ENCODE measurements at regions not wholly inside any gene's neighbourhood (a gene's known extent, or its start where the extent isn't known, plus 50 kb on each side); places are given as distances from the start of the nearest gene placed in this dataset.
A peak's percentile ranks its signal among the peaks of the same experiment; 100 is the strongest.

- Mint-ChIP-seq H3K4me1 (ENCODE audit: low read depth) (peaks cover 3% of the 10 kb centered on the region), H3K36me3 (ENCODE audit: insufficient read depth) (no peaks in the 10 kb centered on the region), H3K27me3 (peaks cover 19% of the 10 kb centered on the region), H3K27ac (no peak overlapping the region), H3K9me3 (ENCODE audit: low read depth) (peaks cover 6% of the 10 kb centered on the region), H3K4me3 (ENCODE audit: low read depth) (no peak overlapping the region)
- peak; percentile 7 for DNase-seq (ENCODE audit: low spot score, unreplicated experiment)
- TF ChIP-seq CTCF (IDR thresholded peaks at IDR 0.05; ENCODE audit: unreplicated experiment): no peak
Measured at GRCh38 chr9:134575103-134575900, 66.3 kb upstream of the COL5A1 start.

DNA sequence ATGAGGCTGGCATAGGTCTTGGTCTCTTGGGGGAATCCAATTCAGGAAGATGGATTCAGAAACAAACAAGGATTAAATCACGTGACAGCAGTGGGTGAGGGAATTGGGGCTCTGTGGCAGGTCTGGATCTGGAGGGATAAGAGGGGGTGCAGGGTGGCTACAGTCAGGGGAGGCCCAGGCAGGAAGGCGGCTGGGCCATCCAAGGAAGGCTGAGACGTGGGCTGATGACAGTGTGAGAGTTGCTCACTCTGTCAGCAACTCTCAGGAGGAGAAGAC lies 65.8 kb upstream of the COL5A1 start:
- peak; percentile 3 for DNase-seq (ENCODE audit: low spot score, unreplicated experiment)
- Mint-ChIP-seq H3K4me3 (ENCODE audit: low read depth) (no peak overlapping the region), H3K36me3 (ENCODE audit: insufficient read depth) (no peaks in the 10 kb centered on the region), H3K27me3 (peaks cover 19% of the 10 kb centered on the region), H3K4me1 (ENCODE audit: low read depth) (peaks cover 3% of the 10 kb centered on the region), H3K9me3 (ENCODE audit: low read depth) (peaks cover 8% of the 10 kb centered on the region), H3K27ac (no peak overlapping the region)
- no peak for TF ChIP-seq CTCF (IDR thresholded peaks at IDR 0.05; ENCODE audit: unreplicated experiment)

DNA sequence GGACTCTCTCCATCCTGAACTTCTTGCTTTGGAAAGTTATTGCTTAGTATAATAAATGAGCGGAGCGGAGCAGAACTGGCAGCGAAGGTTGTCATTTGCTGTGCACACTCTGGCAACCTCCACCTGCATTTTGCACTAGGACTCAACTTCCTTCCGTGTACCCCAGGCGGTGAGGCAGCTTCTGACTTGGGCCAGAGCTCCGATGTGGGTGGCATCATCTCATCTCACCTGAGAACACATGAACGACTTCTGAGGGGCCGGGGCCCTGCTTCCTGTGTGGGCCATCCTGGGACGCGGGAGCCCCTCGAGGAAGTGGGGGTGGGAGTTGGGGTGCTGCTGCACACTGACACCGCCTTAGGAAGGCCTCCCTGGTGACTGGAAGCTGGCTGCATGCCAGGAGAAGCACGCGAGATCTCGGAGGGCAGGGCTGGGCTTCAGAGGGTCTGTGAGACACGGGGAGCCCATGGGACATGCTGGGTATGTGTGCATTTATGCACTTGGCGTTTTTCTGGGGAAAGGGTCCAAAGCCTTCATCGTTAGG lies 56.5 kb upstream of the COL5A1 start:
- DNase-seq (ENCODE audit: low spot score, unreplicated experiment): peak; percentile 4
- no peaks in the 10 kb centered on the region for H3K4me1 Mint-ChIP-seq (ENCODE audit: low read depth)
- H3K27ac Mint-ChIP-seq: no peak overlapping the region
- peaks cover 3% of the 10 kb centered on the region for H3K27me3 Mint-ChIP-seq
- peaks cover 9% of the 10 kb centered on the region for H3K9me3 Mint-ChIP-seq (ENCODE audit: low read depth)
- H3K36me3 Mint-ChIP-seq (ENCODE audit: insufficient read depth): no peaks in the 10 kb centered on the region
- TF ChIP-seq CTCF (IDR thresholded peaks at IDR 0.05; ENCODE audit: unreplicated experiment): no peak
- no peak overlapping the region for H3K4me3 Mint-ChIP-seq (ENCODE audit: low read depth)

DNA sequence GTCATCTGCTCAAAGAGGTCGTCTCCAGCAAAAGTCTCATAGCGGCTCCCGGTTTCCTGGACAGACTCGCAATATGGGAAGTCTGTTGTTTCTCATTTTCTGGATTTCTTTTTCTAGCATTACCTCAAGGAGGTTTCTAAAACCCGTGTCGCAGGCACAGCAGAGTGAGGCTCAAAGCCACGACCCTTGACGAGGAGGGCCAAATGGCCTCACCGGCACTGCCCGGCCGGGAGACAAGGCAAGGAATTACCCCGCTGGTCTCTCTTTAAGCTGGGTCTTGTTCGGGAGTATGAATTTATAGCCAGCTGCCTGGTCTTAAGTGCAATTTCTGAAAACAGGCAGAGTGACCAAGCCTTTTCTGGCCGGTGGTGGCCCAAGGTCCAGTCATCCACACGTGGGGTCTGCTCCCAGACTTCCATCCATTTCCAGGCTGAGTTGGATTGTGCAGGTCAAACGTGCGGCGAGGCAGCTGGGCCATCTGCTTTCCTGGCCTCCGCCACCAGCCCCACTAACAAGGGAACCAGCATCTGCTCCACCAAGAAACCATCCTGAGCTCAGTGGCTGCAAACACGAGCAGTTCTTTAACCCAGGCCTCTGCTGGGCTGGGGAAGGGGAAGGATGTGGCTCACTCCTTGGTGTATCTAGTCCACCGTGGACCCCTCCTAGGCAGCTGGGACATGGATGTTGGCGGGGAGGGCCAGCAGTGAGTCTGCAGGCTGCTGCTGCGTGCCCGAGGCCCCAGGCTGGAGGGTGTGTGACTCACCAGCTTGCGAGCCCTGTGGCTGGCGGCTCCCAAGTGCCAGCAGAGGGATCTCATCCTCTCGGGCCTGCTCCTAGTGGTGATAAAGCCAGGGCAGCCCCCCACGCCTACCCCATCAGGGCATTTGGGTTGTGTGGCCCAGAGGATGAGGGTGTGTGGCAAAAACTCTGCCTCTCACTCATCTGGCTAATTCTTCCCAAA lies 55.6 kb upstream of the COL5A1 start:
- DNase-seq (ENCODE audit: low spot score, unreplicated experiment): peak; percentile 6
- H3K27me3 Mint-ChIP-seq: peaks cover 11% of the 10 kb centered on the region
- no peak overlapping the region for H3K4me3 Mint-ChIP-seq (ENCODE audit: low read depth)
- peaks cover under 1% of the 10 kb centered on the region for H3K4me1 Mint-ChIP-seq (ENCODE audit: low read depth)
- TF ChIP-seq CTCF (IDR thresholded peaks at IDR 0.05; ENCODE audit: unreplicated experiment): no peak
- H3K9me3 Mint-ChIP-seq (ENCODE audit: low read depth): peaks cover 4% of the 10 kb centered on the region
- H3K36me3 Mint-ChIP-seq (ENCODE audit: insufficient read depth): no peaks in the 10 kb centered on the region
- H3K27ac Mint-ChIP-seq: no peak overlapping the region

DNA sequence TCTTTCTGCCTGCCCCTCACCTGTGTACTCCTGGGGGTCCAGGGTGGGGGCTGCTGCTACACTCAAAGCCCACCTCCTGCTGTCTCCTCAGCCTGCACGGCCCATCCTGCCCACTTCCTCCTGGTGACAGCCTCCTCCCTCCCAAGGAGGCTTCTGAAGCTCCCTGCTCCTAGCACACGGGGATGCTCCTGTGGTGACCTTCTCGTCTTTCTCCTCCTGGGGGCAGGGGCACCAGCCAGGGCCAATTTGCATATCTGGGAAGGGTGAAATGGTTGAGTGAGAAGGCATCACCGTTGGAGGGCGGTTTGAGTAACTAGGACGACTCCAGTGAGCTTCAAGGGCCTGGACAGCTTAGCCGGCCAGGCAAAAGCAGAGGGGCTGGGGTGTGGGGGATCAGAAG lies 51.9 kb upstream of the COL5A1 start:
- peaks cover 5% of the 10 kb centered on the region for H3K4me1 Mint-ChIP-seq (ENCODE audit: low read depth)
- H3K9me3 Mint-ChIP-seq (ENCODE audit: low read depth): no peaks in the 10 kb centered on the region
- no peak overlapping the region for H3K4me3 Mint-ChIP-seq (ENCODE audit: low read depth)
- peaks cover 21% of the 10 kb centered on the region for H3K27me3 Mint-ChIP-seq
- DNase-seq (ENCODE audit: low spot score, unreplicated experiment): no peak
- no peak for TF ChIP-seq CTCF (IDR thresholded peaks at IDR 0.05; ENCODE audit: unreplicated experiment)
- H3K27ac Mint-ChIP-seq: no peak overlapping the region
- no peaks in the 10 kb centered on the region for H3K36me3 Mint-ChIP-seq (ENCODE audit: insufficient read depth)
